Activated naive CD8-positive, alpha-beta T cell (primary cell): ENCODE measurements at regions not wholly inside any gene's neighbourhood (a gene's known extent, or its start where the extent isn't known, plus 50 kb on each side); places are given as distances from the start of the nearest gene placed in this dataset.

ENCODE experiments used
- H3K27ac Mint-ChIP-seq: one replicate; pipeline ENCODE4 v1.8.0; 2021; ENCODE audit warnings: mixed read lengths
- H3K27me3 Mint-ChIP-seq: one replicate; pipeline ENCODE4 v1.8.0; 2021; ENCODE audit warnings: mixed read lengths
- H3K36me3 Mint-ChIP-seq: one replicate; pipeline ENCODE4 v1.8.0; 2021; ENCODE audit warnings: mixed read lengths
- H3K4me1 Mint-ChIP-seq: one replicate; pipeline ENCODE4 v1.8.0; 2021; ENCODE audit warnings: low read depth, mixed read lengths
- H3K4me3 Mint-ChIP-seq: one replicate; pipeline ENCODE4 v1.8.0; 2021; ENCODE audit warnings: mild to moderate bottlenecking, mixed read lengths
- H3K9me3 Mint-ChIP-seq: one replicate; pipeline ENCODE4 v1.8.0; 2021; ENCODE audit warnings: low read depth, mixed read lengths

DNA sequence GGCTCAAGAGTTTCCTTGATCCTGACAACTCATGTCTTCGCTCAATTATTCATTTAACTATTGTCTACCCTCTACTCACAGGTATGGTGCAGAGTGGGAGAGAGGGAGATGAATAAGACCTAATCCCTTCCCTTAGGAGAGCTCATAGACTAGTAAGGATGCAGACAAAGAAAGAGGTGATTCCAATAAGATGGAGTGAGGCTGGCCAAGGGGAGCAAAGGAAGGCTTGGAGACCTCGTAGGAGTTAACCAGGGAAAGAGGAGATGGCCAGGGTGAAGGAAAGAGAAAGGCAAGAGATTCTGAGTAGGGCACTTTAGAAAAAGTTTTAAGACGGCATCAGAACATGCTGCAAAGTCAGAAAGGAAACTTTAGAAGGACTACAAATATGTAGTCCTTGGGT lies 588.5 kb downstream of the VRK1 start:
- no peak overlapping the region for H3K27ac Mint-ChIP-seq
- no peak overlapping the region for H3K4me3 Mint-ChIP-seq
- peaks cover 6% of the 10 kb centered on the region for H3K36me3 Mint-ChIP-seq
- no peaks in the 10 kb centered on the region for H3K27me3 Mint-ChIP-seq
- no peaks in the 10 kb centered on the region for H3K9me3 Mint-ChIP-seq
- H3K4me1 Mint-ChIP-seq: peaks cover 27% of the 10 kb centered on the region

DNA sequence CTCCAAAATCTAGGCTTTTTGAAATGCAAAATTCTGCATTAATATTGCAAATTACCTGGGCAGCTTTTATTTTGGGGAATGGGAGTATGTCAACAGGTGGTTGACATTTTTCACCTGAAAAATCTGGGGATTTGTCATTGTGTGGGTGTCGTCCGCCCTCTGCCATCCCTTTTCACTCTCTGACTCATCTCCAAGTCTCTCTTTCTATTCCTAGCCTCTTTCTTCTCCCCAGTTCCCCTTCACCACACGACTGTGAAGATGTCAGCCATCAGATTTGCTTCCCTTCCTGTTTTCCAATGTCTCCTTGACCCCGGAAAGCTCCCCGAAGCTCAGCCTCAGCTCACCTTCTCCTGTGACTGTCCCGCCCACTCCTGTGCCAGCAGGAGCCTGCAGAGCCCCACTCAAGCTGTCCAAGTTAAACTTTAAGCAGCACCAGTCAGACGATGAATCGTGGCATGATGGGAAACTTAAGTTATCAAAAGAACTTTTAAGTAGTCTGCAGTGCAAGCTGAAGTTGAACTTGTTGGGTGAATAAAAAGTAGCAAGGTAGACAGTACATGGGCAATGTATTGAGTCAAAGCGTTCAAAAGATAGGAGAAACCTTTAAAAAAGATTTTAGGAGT lies 590.2 kb downstream of the VRK1 start:
- Mint-ChIP-seq H3K36me3 (no peaks in the 10 kb centered on the region), H3K4me3 (no peak overlapping the region), H3K27ac (peak overlapping the region; percentile 67), H3K9me3 (no peaks in the 10 kb centered on the region), H3K27me3 (no peaks in the 10 kb centered on the region), H3K4me1 (peaks cover 14% of the 10 kb centered on the region)

DNA sequence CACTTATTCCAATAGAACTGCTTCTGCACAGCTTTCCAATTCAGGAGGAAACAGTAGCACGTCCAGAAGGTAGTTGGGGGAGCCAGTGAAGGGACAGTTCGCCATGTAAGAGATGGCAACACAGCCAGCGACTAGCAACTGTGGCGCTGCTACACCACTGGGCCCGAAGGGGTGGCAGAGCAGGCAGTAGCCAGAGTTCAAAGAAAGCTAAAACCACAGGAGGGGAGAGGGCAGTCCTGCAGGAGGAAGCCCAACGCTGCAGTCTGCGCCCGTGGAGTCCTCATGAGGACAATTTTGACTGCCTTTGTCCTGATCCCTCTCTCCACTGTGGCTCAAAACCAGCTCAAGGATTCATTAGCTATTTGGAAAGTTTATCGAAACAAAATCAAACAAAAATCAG lies 591.2 kb downstream of the VRK1 start:
- no peaks in the 10 kb centered on the region for H3K9me3 Mint-ChIP-seq
- no peak overlapping the region for H3K4me3 Mint-ChIP-seq
- H3K36me3 Mint-ChIP-seq: no peaks in the 10 kb centered on the region
- H3K4me1 Mint-ChIP-seq: peaks cover 14% of the 10 kb centered on the region
- no peak overlapping the region for H3K27ac Mint-ChIP-seq
- H3K27me3 Mint-ChIP-seq: no peaks in the 10 kb centered on the region

DNA sequence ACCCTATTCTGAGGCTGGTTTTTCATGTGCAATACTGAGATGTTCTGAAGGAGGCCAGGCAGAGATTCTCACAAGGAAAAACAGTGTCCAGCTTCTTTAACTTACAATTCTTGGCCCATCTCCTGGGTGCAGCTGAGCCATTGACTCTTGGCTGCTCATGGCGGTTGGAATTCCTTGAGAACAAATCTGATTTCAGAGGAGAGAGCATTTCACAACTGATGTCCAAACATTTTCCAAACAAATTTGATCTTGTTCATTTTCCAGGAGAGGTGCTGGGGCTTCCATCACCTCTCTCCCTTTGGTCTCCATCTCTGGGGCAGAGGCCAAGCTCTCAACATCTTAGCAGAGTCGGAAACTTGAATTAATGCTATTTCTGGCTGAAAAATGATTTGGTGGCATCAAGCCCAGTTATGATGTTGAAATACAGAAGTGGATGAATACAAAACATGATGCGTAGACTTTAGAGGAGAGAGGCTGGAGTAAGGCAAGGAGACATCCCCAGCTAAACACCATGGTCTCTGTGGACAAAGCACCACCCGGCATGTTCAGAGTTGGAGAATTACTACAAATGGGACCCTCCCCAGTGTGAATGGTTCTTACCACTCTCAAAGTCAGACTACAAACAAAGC lies 593.0 kb downstream of the VRK1 start:
- H3K27me3 Mint-ChIP-seq: no peaks in the 10 kb centered on the region
- no peak overlapping the region for H3K4me3 Mint-ChIP-seq
- no peak overlapping the region for H3K27ac Mint-ChIP-seq
- no peaks in the 10 kb centered on the region for H3K9me3 Mint-ChIP-seq
- peaks cover 14% of the 10 kb centered on the region for H3K4me1 Mint-ChIP-seq
- no peaks in the 10 kb centered on the region for H3K36me3 Mint-ChIP-seq

DNA sequence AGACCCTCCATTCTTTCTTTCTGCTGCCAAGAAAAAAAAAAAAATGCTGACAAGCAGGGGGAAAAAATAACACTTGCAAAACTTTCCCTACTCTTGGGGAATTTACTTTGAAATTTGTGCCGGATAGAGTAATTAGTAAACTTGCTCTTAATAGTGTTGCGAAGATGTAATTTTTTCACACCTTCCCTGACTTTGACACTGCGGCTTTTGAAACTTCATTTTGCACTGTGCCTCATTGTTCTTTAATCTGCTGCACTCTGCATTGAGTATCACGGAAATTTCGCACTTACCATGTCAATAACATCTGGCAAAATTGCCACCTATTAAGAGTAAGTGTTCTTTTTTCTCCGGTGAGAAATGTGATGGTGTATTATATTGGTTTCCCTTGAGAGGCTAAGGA lies 596.1 kb downstream of the VRK1 start:
- Mint-ChIP-seq H3K9me3 (no peaks in the 10 kb centered on the region), H3K36me3 (no peaks in the 10 kb centered on the region), H3K27me3 (no peaks in the 10 kb centered on the region), H3K27ac (no peak overlapping the region), H3K4me3 (no peak overlapping the region), H3K4me1 (peaks cover 4% of the 10 kb centered on the region)

DNA sequence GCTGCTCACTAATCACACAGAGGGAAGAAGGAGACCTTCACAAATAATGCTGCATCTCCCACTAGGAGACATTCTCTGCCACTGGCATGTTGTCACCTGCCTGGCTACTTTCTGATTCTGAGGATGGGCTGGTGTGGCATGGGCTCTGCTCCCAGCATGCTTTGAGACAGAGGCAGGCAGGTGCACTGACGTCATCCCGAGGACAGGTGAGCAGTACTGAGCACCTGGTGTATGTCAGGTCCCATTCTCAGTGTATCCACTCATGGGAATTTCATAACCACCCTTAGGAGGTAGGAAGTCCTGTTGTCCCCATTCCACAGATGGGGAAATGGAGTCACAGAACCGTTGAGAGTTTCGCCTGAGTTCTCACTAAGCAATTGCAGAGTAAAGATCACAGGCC lies 597.9 kb downstream of the VRK1 start:
- Mint-ChIP-seq H3K27ac (no peak overlapping the region), H3K9me3 (no peaks in the 10 kb centered on the region), H3K27me3 (no peaks in the 10 kb centered on the region), H3K4me1 (peaks cover 5% of the 10 kb centered on the region), H3K4me3 (no peak overlapping the region), H3K36me3 (no peaks in the 10 kb centered on the region)

DNA sequence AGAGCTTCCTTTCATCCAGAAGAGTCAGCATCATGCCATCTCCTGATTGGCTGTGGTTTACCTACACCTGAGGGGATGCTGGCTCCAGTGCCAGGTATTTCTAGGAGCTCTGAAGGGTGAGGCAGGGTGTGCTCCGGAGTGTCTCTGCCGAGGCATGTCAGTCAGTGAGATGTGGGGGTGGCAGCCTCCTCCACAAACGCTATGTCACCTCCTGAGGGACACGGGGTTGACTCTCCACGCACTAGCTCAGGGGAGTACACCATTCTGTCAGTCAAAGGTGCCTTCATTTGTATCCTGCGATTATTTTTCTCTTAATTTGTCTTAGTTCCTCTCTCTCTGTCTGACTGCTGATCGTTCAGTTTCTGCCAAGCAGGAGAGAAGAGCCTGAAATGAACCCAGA lies 604.5 kb downstream of the VRK1 start:
- Mint-ChIP-seq H3K4me1 (peaks cover 5% of the 10 kb centered on the region), H3K4me3 (no peak overlapping the region), H3K36me3 (no peaks in the 10 kb centered on the region), H3K27ac (no peak overlapping the region), H3K9me3 (no peaks in the 10 kb centered on the region), H3K27me3 (no peaks in the 10 kb centered on the region)

DNA sequence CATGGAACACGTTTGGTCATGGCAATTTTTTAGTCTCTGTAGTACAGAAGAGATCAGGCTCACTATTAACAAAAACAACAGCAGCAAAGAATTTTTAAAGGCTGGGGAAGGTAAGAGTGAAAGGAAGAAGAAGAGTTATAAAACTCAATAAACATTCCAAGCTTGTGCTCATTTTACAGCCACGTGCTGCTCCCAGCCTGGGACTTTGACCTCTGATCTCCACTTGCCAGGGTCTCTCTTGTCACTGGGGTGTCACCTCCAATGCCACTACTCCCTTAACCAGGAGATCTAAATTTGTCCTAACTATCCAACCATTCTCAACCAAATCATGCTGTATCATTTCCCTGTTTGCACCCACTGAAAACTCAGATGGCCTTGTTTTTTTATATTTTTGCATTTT lies 605.1 kb downstream of the VRK1 start:
- no peak overlapping the region for H3K4me3 Mint-ChIP-seq
- H3K27me3 Mint-ChIP-seq: no peaks in the 10 kb centered on the region
- H3K36me3 Mint-ChIP-seq: no peaks in the 10 kb centered on the region
- no peaks in the 10 kb centered on the region for H3K9me3 Mint-ChIP-seq
- H3K4me1 Mint-ChIP-seq: peaks cover 5% of the 10 kb centered on the region
- H3K27ac Mint-ChIP-seq: no peak overlapping the region

DNA sequence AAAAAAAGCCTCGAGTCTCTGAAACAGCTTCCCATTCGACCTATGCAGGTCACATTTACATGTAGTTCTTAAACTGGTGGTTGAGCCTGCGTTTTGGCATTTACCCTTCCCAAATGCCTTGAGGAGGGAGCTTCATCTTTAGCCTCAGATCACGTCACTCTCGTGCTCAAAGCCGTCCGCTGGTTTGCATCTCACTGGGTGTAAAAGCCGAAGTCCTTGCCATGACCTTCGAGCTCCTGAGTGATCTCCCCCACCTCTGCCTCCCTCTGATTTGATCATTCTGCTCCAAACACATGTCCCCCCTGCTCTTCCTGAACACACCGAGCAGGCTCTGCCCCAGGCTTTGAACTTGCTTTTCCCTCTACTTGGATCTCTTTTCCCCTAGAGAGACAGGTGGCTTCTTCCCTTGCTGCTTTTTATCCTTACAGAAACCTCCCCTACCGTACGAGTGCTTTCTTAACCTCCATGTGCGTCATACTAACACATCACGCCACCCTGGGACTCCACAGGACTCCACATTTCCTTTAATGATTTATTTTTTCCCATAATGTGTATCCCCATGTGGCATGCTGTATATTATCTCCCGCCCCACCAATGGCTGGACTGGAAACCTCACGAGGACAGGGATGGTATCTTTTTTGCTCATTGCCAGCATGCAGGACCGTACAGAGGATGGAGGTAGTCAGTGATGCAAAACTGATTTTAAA lies 610.7 kb downstream of the VRK1 start:
- peaks cover 24% of the 10 kb centered on the region for H3K4me1 Mint-ChIP-seq
- no peak overlapping the region for H3K4me3 Mint-ChIP-seq
- H3K9me3 Mint-ChIP-seq: no peaks in the 10 kb centered on the region
- H3K36me3 Mint-ChIP-seq: no peaks in the 10 kb centered on the region
- no peaks in the 10 kb centered on the region for H3K27me3 Mint-ChIP-seq
- no peak overlapping the region for H3K27ac Mint-ChIP-seq

DNA sequence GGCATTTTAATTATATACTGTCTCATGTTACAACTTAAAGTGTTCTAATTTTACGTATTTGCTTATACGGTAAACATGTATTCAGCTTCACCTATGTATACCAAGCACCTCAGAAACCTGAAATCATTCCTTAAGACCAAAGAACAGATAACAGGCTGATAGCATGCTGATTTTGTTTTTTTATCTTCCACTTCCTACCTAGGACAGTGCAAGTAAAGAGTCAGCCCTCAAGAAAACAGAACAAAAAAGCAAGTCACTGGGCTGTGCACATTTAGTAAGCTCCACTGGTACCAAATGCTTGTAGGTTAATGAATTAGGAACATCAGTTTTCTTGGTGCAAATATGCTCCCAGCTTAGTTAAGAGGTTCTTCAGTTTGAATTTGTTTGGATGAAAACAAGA lies 611.3 kb downstream of the VRK1 start:
- Mint-ChIP-seq H3K4me1 (peaks cover 24% of the 10 kb centered on the region), H3K4me3 (no peak overlapping the region), H3K36me3 (no peaks in the 10 kb centered on the region), H3K27ac (peak overlapping the region; percentile 56), H3K27me3 (no peaks in the 10 kb centered on the region), H3K9me3 (no peaks in the 10 kb centered on the region)

DNA sequence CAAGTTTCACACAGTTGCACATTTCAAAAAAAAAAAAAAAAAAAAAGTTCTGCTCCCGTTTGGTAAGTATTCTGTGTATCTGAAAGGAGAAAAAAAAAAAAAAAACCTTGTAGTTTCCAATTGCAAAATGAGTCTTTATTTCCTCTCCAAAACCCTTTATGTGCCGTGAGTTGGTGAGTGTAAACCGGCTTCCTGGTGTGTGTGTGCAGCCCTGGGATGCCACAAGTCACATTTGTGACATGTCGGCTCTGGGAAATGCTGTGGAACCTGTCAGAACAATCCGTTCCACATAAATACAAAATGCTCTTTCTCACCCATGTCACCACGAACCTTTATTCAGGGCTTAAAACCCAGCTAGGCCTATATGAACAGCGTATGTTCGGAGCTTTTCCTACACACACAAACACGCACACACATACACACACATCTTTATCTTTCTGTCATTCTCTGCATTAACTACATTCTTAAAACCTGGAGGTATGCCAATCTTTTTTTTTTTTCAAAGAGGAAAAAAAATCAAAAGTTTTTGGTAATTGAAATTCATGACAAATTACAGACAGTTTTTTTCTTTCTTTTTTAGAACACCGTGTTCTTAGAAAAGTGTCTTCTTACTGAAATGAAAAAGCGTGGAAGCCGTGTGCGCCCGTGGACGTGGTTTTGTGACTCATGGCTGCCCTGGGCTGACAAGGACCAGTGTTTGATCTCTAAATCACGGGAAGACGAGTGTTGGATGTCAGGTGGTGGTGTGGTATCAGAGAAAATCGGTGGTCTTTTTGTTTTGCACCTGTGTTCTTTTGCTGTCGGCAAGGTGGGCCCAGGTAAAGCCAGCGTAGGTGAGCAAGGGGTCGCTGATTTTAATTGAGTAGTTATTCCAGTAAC lies 612.0 kb downstream of the VRK1 start:
- Mint-ChIP-seq H3K9me3 (no peaks in the 10 kb centered on the region), H3K4me3 (peak overlapping the region; percentile 38), H3K27me3 (no peaks in the 10 kb centered on the region), H3K36me3 (no peaks in the 10 kb centered on the region), H3K4me1 (peaks cover 24% of the 10 kb centered on the region), H3K27ac (peak overlapping the region; percentile 51)

DNA sequence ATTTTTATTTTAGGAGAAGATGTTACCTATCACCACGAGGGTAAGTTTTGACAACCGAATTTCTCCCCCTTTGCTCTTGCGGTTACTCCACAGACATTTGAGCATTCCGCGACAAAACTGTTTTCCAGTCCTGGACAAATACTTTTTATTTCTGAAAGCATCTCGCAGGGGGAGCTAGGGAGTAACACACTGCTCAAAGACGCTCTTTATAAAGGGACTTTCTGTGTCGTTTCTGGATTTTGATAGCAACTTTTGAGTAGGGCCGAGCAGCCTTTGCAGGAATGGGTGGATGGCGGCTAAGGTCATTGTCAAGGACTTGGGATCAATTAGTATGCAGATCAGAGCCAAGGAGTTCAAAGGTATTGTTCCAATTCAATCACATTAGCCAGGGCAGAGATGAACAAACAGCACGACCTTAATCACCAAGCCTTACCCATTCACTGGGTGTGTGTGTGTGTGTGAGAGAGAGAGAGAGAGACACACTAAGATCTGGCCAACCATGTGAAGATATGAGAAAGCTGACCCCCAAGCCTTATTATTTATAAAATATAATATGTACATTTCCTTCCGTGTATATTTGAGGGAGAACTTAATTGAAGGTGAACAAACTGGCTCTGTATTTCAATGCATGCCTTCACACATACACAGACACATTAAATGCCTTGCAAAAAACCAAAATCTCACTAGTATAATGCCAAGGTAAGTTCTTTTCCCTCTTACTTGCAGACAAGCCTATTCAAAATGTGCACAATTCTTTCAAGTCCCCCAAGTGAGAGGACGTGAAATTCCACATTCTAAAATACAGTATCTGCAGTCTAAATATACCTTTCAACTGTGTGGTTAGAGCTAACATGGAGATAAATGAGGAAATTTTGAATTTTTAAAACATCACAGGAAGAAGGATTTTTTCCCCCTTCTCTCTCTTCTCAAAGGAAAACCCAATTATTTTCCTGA lies 613.8 kb downstream of the VRK1 start:
- Mint-ChIP-seq H3K27ac (no peak overlapping the region), H3K9me3 (no peaks in the 10 kb centered on the region), H3K4me1 (peaks cover 24% of the 10 kb centered on the region), H3K36me3 (no peaks in the 10 kb centered on the region), H3K27me3 (no peaks in the 10 kb centered on the region), H3K4me3 (no peak overlapping the region)

DNA sequence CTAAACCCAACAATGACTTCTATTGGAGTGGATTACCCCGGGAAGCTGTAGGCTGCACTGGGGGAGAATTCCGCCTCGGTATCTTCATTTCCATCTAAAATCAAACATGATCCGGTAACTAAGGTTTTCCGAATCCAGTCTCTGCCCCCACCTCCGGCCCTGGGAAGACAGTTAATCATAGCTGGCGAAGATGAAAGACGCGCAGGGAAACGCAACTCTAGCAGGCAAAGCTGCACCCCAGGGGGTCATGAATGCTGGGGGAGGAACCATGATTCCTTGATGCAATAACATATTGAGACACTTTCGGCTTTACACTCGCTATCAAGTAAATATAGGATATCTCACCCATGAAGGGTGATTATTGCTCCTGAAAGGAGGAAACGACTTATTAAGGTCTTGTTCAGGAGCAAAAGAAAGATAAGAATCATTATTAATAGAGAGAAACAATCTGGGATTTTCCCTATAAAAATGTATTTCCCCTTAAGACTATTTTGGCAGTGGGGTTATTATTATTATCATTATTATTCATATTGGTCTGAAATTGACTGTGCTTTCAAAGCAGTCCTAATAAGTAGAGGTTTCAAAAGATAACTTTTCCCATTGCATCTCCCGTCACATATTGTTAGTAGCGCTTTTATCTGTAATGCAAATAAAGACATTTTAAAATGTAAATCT lies 614.9 kb downstream of the VRK1 start:
- Mint-ChIP-seq H3K36me3 (no peaks in the 10 kb centered on the region), H3K27me3 (no peaks in the 10 kb centered on the region), H3K4me3 (no peak overlapping the region), H3K4me1 (peaks cover 26% of the 10 kb centered on the region), H3K9me3 (no peaks in the 10 kb centered on the region), H3K27ac (no peak overlapping the region)
